ENCODE measurements at regions not wholly inside any gene's neighbourhood (a gene's known extent, or its start where the extent isn't known, plus 50 kb on each side); places are given as distances from the start of the nearest gene placed in this dataset.
"Not testable (repeated sequence)": the region's sequence is repeated elsewhere in the genome, so short reads cannot be mapped to it uniquely, and the experiment has no call there.

GRCh38 chr21:14826630-14827029 lies 238.2 kb downstream of the NRIP1 start:
- TF ChIP-seq CTCF (IDR thresholded peaks at IDR 0.05) = no peak
- Histone ChIP-seq H3K36me3 (no peaks in the 10 kb centered on the region), H3K4me3 (ENCODE audit: low read depth in 1 of 2, low read length in 1 of 2) (no peak overlapping the region), H3K27ac (no peak overlapping the region), H3K4me1 (ENCODE audit: control insufficient read depth in 1 of 2, insufficient read depth in 1 of 2, low read depth in 1 of 2, low read length in 1 of 2) (no peaks in the 10 kb centered on the region), H3K27me3 (no peaks in the 10 kb centered on the region), H3K9me3 (no peaks in the 10 kb centered on the region)

GRCh38 chr21:14825514-14825974 lies 239.3 kb downstream of the NRIP1 start:
- no peak overlapping the region for H3K27ac ChIP-seq
- H3K36me3 ChIP-seq = no peaks in the 10 kb centered on the region
- H3K4me1 ChIP-seq (ENCODE audit: control insufficient read depth in 1 of 2, insufficient read depth in 1 of 2, low read depth in 1 of 2, low read length in 1 of 2) = no peaks in the 10 kb centered on the region
- no peak for TF ChIP-seq CTCF (IDR thresholded peaks at IDR 0.05)
- no peak overlapping the region for H3K4me3 ChIP-seq (ENCODE audit: low read depth in 1 of 2, low read length in 1 of 2)
- no peaks in the 10 kb centered on the region for H3K27me3 ChIP-seq
- H3K9me3 ChIP-seq = no peaks in the 10 kb centered on the region

- no peak overlapping the region for H3K4me3 ChIP-seq (ENCODE audit: low read depth in 1 of 2, low read length in 1 of 2)
- no peak overlapping the region for H3K27ac ChIP-seq
- TF ChIP-seq CTCF (IDR thresholded peaks at IDR 0.05) = no peak
- no peaks in the 10 kb centered on the region for H3K27me3 ChIP-seq
- H3K36me3 ChIP-seq = no peaks in the 10 kb centered on the region
- H3K9me3 ChIP-seq = no peaks in the 10 kb centered on the region
- no peaks in the 10 kb centered on the region for H3K4me1 ChIP-seq (ENCODE audit: control insufficient read depth in 1 of 2, insufficient read depth in 1 of 2, low read depth in 1 of 2, low read length in 1 of 2)
Measured at GRCh38 chr21:14824126-14824525, 240.7 kb downstream of the NRIP1 start.

GRCh38 chr21:14817311-14817710 lies 247.5 kb downstream of the NRIP1 start:
- H3K4me3 ChIP-seq (ENCODE audit: low read depth in 1 of 2, low read length in 1 of 2) = no peak overlapping the region
- H3K27me3 ChIP-seq = no peaks in the 10 kb centered on the region
- H3K9me3 ChIP-seq = no peaks in the 10 kb centered on the region
- no peak overlapping the region for H3K27ac ChIP-seq
- H3K36me3 ChIP-seq = no peaks in the 10 kb centered on the region
- no peak for TF ChIP-seq CTCF (IDR thresholded peaks at IDR 0.05)
- H3K4me1 ChIP-seq (ENCODE audit: control insufficient read depth in 1 of 2, insufficient read depth in 1 of 2, low read depth in 1 of 2, low read length in 1 of 2) = no peaks in the 10 kb centered on the region

GRCh38 chr21:14814991-14815390 lies 249.8 kb downstream of the NRIP1 start:
- H3K27me3 ChIP-seq = no peaks in the 10 kb centered on the region
- TF ChIP-seq CTCF (IDR thresholded peaks at IDR 0.05) = no peak
- no peaks in the 10 kb centered on the region for H3K4me1 ChIP-seq (ENCODE audit: control insufficient read depth in 1 of 2, insufficient read depth in 1 of 2, low read depth in 1 of 2, low read length in 1 of 2)
- no peak overlapping the region for H3K27ac ChIP-seq
- H3K9me3 ChIP-seq = no peaks in the 10 kb centered on the region
- no peak overlapping the region for H3K4me3 ChIP-seq (ENCODE audit: low read depth in 1 of 2, low read length in 1 of 2)
- H3K36me3 ChIP-seq = no peaks in the 10 kb centered on the region

- no peak overlapping the region for H3K4me3 ChIP-seq (ENCODE audit: low read depth in 1 of 2, low read length in 1 of 2)
- H3K9me3 ChIP-seq = no peaks in the 10 kb centered on the region
- no peaks in the 10 kb centered on the region for H3K36me3 ChIP-seq
- no peaks in the 10 kb centered on the region for H3K4me1 ChIP-seq (ENCODE audit: control insufficient read depth in 1 of 2, insufficient read depth in 1 of 2, low read depth in 1 of 2, low read length in 1 of 2)
- TF ChIP-seq CTCF (IDR thresholded peaks at IDR 0.05) = no peak
- no peaks in the 10 kb centered on the region for H3K27me3 ChIP-seq
- no peak overlapping the region for H3K27ac ChIP-seq
Measured at GRCh38 chr21:14814282-14814681, 250.5 kb downstream of the NRIP1 start.

- not testable (repeated sequence) for H3K4me1 ChIP-seq (ENCODE audit: control insufficient read depth in 1 of 2, insufficient read depth in 1 of 2, low read depth in 1 of 2, low read length in 1 of 2); H3K27ac ChIP-seq; H3K9me3 ChIP-seq; H3K36me3 ChIP-seq; H3K4me3 ChIP-seq (ENCODE audit: low read depth in 1 of 2, low read length in 1 of 2); H3K27me3 ChIP-seq
Measured at GRCh38 chr21:14804170-14804569, 258.1 kb upstream of the SAMSN1 start.

Measured in neutrophil (primary cell).